ENCODE measurements at regions not wholly inside any gene's neighbourhood (a gene's known extent, or its start where the extent isn't known, plus 50 kb on each side); places are given as distances from the start of the nearest gene placed in this dataset.

- Histone ChIP-seq H2AFZ (ENCODE audit: low read depth) (no peak overlapping the region), H3K79me2 (ENCODE audit: insufficient read depth) (no peaks in the 10 kb centered on the region), H3K27ac (ENCODE audit: low read depth in 2 of 2, low read length in 1 of 2) (no peak overlapping the region), H3K4me3 (ENCODE audit: low read depth in 2 of 2, low read length in 1 of 2) (no peak overlapping the region), H3K9me2 (no peaks in the 10 kb centered on the region; the same call in 1 of the 2 replicates), H3K9ac (no peak overlapping the region), H4K20me1 (ENCODE audit: insufficient read depth) (no peaks in the 10 kb centered on the region), H3K9me3 (no peaks in the 10 kb centered on the region), H3K4me1 (ENCODE audit: control insufficient read depth in 1 of 2, insufficient read depth in 2 of 2, low read depth in 1 of 2, low read length in 1 of 2) (no peaks in the 10 kb centered on the region), H3F3A (replicated peaks; ENCODE audit: insufficient read depth) (peaks cover 17% of the 10 kb centered on the region), H3K36me3 (replicated peaks in 1 of 2; ENCODE audit: control insufficient read depth in 1 of 2, insufficient read depth in 2 of 2, low read length in 1 of 2) (no peaks in the 10 kb centered on the region), H3K4me2 (no peak overlapping the region), H3K27me3 (ENCODE audit: insufficient read depth) (peaks cover 10% of the 10 kb centered on the region; the same call in 1 of the 2 replicates)
- TF ChIP-seq, protein P1, sequence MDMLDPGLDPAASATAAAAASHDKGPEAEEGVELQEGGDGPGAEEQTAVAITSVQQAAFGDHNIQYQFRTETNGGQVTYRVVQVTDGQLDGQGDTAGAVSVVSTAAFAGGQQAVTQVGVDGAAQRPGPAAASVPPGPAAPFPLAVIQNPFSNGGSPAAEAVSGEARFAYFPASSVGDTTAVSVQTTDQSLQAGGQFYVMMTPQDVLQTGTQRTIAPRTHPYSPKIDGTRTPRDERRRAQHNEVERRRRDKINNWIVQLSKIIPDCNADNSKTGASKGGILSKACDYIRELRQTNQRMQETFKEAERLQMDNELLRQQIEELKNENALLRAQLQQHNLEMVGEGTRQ (IDR thresholded peaks at IDR 0.05; ENCODE audit: borderline replicate concordance, low read depth, low read length): no peak
- TF ChIP-seq ELF1 (IDR thresholded peaks at IDR 0.05) (no peak), CHD2 (IDR thresholded peaks at IDR 0.05; ENCODE audit: low read length, partially characterized antibody) (no peak)
- ChIA-PET CTCF (no interaction called here), POLR2A (no interaction called here)
- DNase-seq: no peak
These were observed 63.3 kb upstream of the TMC1 start for GRCh38 chr9:72458153-72458552.

GRCh38 chr9:72457366-72457765 lies 64.0 kb upstream of the TMC1 start:
- H3K9me3 ChIP-seq: no peaks in the 10 kb centered on the region
- no peak overlapping the region for H3K27ac ChIP-seq (ENCODE audit: low read depth in 2 of 2, low read length in 1 of 2)
- ChIA-PET POLR2A (no interaction called here), CTCF (no interaction called here)
- H3F3A ChIP-seq (replicated peaks; ENCODE audit: insufficient read depth): peaks cover 11% of the 10 kb centered on the region
- no peaks in the 10 kb centered on the region for H3K36me3 ChIP-seq (replicated peaks in 1 of 2; ENCODE audit: control insufficient read depth in 1 of 2, insufficient read depth in 2 of 2, low read length in 1 of 2)
- no peak overlapping the region for H2AFZ ChIP-seq (ENCODE audit: low read depth)
- H3K4me2 ChIP-seq: no peak overlapping the region
- TF ChIP-seq RXRA (IDR thresholded peaks at IDR 0.05; ENCODE audit: borderline replicate concordance, low read depth): no peak
- no peak for TF ChIP-seq EP300 (IDR thresholded peaks at IDR 0.05; ENCODE audit: borderline replicate concordance in 1 of 2, low read depth in 1 of 2, low read length in 1 of 2)
- TF ChIP-seq CHD2 (IDR thresholded peaks at IDR 0.05; ENCODE audit: low read length, partially characterized antibody): no peak
- no peak for TF ChIP-seq FOXM1 (IDR thresholded peaks at IDR 0.05; ENCODE audit: low read depth)
- no peak for TF ChIP-seq RAD21 (IDR thresholded peaks at IDR 0.05; ENCODE audit: low read length)
- no peak for TF ChIP-seq YY1 (IDR thresholded peaks at IDR 0.05; ENCODE audit: low read depth)
- TF ChIP-seq, protein P2, sequence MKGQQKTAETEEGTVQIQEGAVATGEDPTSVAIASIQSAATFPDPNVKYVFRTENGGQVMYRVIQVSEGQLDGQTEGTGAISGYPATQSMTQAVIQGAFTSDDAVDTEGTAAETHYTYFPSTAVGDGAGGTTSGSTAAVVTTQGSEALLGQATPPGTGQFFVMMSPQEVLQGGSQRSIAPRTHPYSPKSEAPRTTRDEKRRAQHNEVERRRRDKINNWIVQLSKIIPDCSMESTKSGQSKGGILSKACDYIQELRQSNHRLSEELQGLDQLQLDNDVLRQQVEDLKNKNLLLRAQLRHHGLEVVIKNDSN (IDR thresholded peaks at IDR 0.05; ENCODE audit: borderline replicate concordance, low read depth): no peak
- TF ChIP-seq, protein P3, sequence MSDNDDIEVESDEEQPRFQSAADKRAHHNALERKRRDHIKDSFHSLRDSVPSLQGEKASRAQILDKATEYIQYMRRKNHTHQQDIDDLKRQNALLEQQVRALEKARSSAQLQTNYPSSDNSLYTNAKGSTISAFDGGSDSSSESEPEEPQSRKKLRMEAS (IDR thresholded peaks at IDR 0.05; ENCODE audit: low read depth): no peak
- TF ChIP-seq, protein P4, sequence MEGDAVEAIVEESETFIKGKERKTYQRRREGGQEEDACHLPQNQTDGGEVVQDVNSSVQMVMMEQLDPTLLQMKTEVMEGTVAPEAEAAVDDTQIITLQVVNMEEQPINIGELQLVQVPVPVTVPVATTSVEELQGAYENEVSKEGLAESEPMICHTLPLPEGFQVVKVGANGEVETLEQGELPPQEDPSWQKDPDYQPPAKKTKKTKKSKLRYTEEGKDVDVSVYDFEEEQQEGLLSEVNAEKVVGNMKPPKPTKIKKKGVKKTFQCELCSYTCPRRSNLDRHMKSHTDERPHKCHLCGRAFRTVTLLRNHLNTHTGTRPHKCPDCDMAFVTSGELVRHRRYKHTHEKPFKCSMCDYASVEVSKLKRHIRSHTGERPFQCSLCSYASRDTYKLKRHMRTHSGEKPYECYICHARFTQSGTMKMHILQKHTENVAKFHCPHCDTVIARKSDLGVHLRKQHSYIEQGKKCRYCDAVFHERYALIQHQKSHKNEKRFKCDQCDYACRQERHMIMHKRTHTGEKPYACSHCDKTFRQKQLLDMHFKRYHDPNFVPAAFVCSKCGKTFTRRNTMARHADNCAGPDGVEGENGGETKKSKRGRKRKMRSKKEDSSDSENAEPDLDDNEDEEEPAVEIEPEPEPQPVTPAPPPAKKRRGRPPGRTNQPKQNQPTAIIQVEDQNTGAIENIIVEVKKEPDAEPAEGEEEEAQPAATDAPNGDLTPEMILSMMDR (IDR thresholded peaks at IDR 0.05): no peak
- TF ChIP-seq GABPA (IDR thresholded peaks at IDR 0.05; ENCODE audit: low read depth): no peak
- no peak for TF ChIP-seq POLR2AphosphoS5 (IDR thresholded peaks at IDR 0.05; ENCODE audit: low read depth, low read length)
- TF ChIP-seq, protein P5, sequence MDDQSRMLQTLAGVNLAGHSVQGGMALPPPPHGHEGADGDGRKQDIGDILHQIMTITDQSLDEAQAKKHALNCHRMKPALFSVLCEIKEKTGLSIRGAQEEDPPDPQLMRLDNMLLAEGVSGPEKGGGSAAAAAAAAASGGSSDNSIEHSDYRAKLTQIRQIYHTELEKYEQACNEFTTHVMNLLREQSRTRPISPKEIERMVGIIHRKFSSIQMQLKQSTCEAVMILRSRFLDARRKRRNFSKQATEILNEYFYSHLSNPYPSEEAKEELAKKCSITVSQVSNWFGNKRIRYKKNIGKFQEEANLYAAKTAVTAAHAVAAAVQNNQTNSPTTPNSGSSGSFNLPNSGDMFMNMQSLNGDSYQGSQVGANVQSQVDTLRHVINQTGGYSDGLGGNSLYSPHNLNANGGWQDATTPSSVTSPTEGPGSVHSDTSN (IDR thresholded peaks at IDR 0.05): no peak
- TF ChIP-seq GATA2 (CRISPR knock-in tag; IDR thresholded peaks at IDR 0.05): no peak
- TF ChIP-seq NRF1 (IDR thresholded peaks at IDR 0.05; ENCODE audit: low read depth, low read length): no peak
- TF ChIP-seq EZH2phosphoT487 (IDR thresholded peaks at IDR 0.05; ENCODE audit: borderline replicate concordance, low read depth): no peak
- TF ChIP-seq JUND (IDR thresholded peaks at IDR 0.05): no peak
- TF ChIP-seq REST (IDR thresholded peaks at IDR 0.05; ENCODE audit: low read depth, low read length): no peak
- no peak for TF ChIP-seq MXI1 (IDR thresholded peaks at IDR 0.05; ENCODE audit: low read depth, low read length)
- TF ChIP-seq ELF1 (IDR thresholded peaks at IDR 0.05): no peak
- no peak for TF ChIP-seq NFIC (IDR thresholded peaks at IDR 0.05; ENCODE audit: borderline replicate concordance)
- no peak overlapping the region for H3K9ac ChIP-seq
- peaks cover 10% of the 10 kb centered on the region; the same call in 1 of the 2 replicates for H3K27me3 ChIP-seq (ENCODE audit: insufficient read depth)
- no peaks in the 10 kb centered on the region; the same call in 1 of the 2 replicates for H3K9me2 ChIP-seq
- WGBS (ENCODE audit: low lambda C conversion rate): 28% methylated on average over 2 of the region's 2 CpGs
- H3K79me2 ChIP-seq (ENCODE audit: insufficient read depth): no peaks in the 10 kb centered on the region
- H3K4me3 ChIP-seq (ENCODE audit: low read depth in 2 of 2, low read length in 1 of 2): no peak overlapping the region
- DNase-seq: no peak
- no peaks in the 10 kb centered on the region for H3K4me1 ChIP-seq (ENCODE audit: control insufficient read depth in 1 of 2, insufficient read depth in 2 of 2, low read depth in 1 of 2, low read length in 1 of 2)
- no peaks in the 10 kb centered on the region for H4K20me1 ChIP-seq (ENCODE audit: insufficient read depth)
